PFSK-1 (cell line): ENCODE measurements at regions not wholly inside any gene's neighbourhood (a gene's known extent, or its start where the extent isn't known, plus 50 kb on each side); places are given as distances from the start of the nearest gene placed in this dataset.

Source experiments
- FOXP2 ChIP-seq: optimal IDR thresholded peaks from 2 replicates; pipeline ENCODE3; 2011; ENCODE audit warnings: borderline replicate concordance, control low read depth, inconsistent platforms; ENCODE audit not compliant: insufficient read depth; ENCODE audit errors: extremely low read length, extremely low read depth
- POLR2AphosphoS5 ChIP-seq: IDR thresholded peaks from 2 replicates; pipeline ENCODE4 v1.6.1; 2012; ENCODE audit warnings: low read depth, mild to moderate bottlenecking, control low read depth, low read length, moderate library complexity
- REST ChIP-seq, 2 experiments: IDR thresholded peaks; 2 replicates each; pipeline versions ENCODE4 v1.6.1 to v1.8.0; 2011 to 2012; ENCODE audit warnings: low read depth in 2 of 2, low read length in 2 of 2, control low read depth in 1 of 2, inconsistent platforms in 1 of 2, mild to moderate bottlenecking in 1 of 2, moderate library complexity in 1 of 2; ENCODE audit not compliant: insufficient read depth in 1 of 2
- SIN3A ChIP-seq: IDR thresholded peaks from 2 replicates; pipeline ENCODE4 v1.6.1; 2012; ENCODE audit warnings: mild to moderate bottlenecking, low read length, moderate library complexity, borderline replicate concordance; ENCODE audit not compliant: insufficient read depth
- TAF1 ChIP-seq: IDR thresholded peaks from 2 replicates; pipeline ENCODE4 v1.6.1; 2012; ENCODE audit warnings: low read length, control low read depth, borderline replicate concordance; ENCODE audit not compliant: insufficient read depth

DNA sequence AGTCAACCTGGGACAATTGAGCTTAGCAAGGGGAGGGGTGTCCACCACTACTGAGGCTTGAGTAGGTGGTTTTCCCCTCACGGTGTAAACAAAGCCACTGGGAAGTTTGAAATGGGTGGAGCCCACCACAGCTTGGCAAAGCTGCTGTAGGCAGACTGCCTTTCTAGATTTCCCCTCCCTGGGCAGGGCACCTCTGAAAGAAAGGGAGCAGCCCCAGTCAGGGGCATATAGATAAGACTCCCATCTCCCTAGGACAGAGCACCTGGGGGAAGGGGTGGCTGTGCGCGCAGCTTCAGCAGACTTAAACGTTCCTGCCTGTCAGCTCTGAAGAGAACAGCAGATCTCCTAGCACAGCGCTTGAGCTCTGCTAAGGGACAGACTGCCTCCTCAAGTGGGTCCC, 758.4 kb downstream of the LTN1 start:
- TF ChIP-seq TAF1 (no peak), POLR2AphosphoS5 (no peak), FOXP2 (no peak), REST (IDR thresholded peaks at IDR 0.05; ENCODE audit: insufficient read depth in 1 of 2, low read depth in 2 of 2, low read length in 2 of 2) (no peak), SIN3A (no peak)

GRCh38 chr21:28233536-28234220, 759.0 kb downstream of the LTN1 start:
- TF ChIP-seq TAF1: no peak
- TF ChIP-seq POLR2AphosphoS5: no peak
- no peak for TF ChIP-seq FOXP2
- no peak for TF ChIP-seq SIN3A
- no peak for TF ChIP-seq REST (IDR thresholded peaks at IDR 0.05; ENCODE audit: insufficient read depth in 1 of 2, low read depth in 2 of 2, low read length in 2 of 2)

GRCh38 chr21:28230559-28230958, 762.1 kb downstream of the LTN1 start:
- no peak for TF ChIP-seq SIN3A
- no peak for TF ChIP-seq TAF1
- TF ChIP-seq REST (IDR thresholded peaks at IDR 0.05; ENCODE audit: insufficient read depth in 1 of 2, low read depth in 2 of 2, low read length in 2 of 2): no peak
- TF ChIP-seq POLR2AphosphoS5: no peak
- no peak for TF ChIP-seq FOXP2

- TF ChIP-seq TAF1 (no peak), POLR2AphosphoS5 (no peak), REST (IDR thresholded peaks at IDR 0.05; ENCODE audit: insufficient read depth in 1 of 2, low read depth in 2 of 2, low read length in 2 of 2) (no peak), FOXP2 (no peak), SIN3A (no peak)
Observed at GRCh38 chr21:28229814-28230213, 762.9 kb downstream of the LTN1 start.
